Stimulated activated memory B cell treated with anti-CD40 and anti-IgM and Interleukin-4, amounts not matched to agents 10 μg/mL and 1 μg/mL and 100 μg/mL, for 72 hours (primary cell): ENCODE measurements at regions not wholly inside any gene's neighbourhood (a gene's known extent, or its start where the extent isn't known, plus 50 kb on each side); places are given as distances from the start of the nearest gene placed in this dataset.
"Not testable (repeated sequence)": the region's sequence is repeated elsewhere in the genome, so short reads cannot be mapped to it uniquely, and the experiment has no call there.

Experiments
- ATAC-seq: fragments of 150-1000 bp; cut with Tn5 transposase; 2 replicates; pipeline ENCODE4 v1.10.0; 2021
- H3K27ac Mint-ChIP-seq: one replicate; pipeline ENCODE4 v1.8.0; 2022; ENCODE audit warnings: mild to moderate bottlenecking, mixed read lengths
- H3K27me3 Mint-ChIP-seq: one replicate; pipeline ENCODE4 v1.8.0; 2022; ENCODE audit warnings: mixed read lengths
- H3K36me3 Mint-ChIP-seq: one replicate; pipeline ENCODE4 v1.8.0; 2022; ENCODE audit warnings: mixed read lengths
- H3K4me1 Mint-ChIP-seq: one replicate; pipeline ENCODE4 v1.8.0; 2022; ENCODE audit warnings: mixed read lengths
- H3K4me3 Mint-ChIP-seq: one replicate; pipeline ENCODE4 v1.8.0; 2022; ENCODE audit warnings: mild to moderate bottlenecking, moderate library complexity, mixed read lengths
- H3K9me3 Mint-ChIP-seq: one replicate; pipeline ENCODE4 v1.8.0; 2022; ENCODE audit warnings: mixed read lengths

- peaks cover 6% of the 10 kb centered on the region for H3K9me3 Mint-ChIP-seq
- H3K4me1 Mint-ChIP-seq: no peaks in the 10 kb centered on the region
- no peak overlapping the region for H3K4me3 Mint-ChIP-seq
- ATAC-seq: no peak
- no peaks in the 10 kb centered on the region for H3K36me3 Mint-ChIP-seq
- H3K27ac Mint-ChIP-seq: no peak overlapping the region
- H3K27me3 Mint-ChIP-seq: peaks cover 17% of the 10 kb centered on the region
Observed at GRCh38 chr16:87028481-87029320, 288.5 kb downstream of the C16orf95 start.

- no peak for ATAC-seq
- no peak overlapping the region for H3K27ac Mint-ChIP-seq
- H3K9me3 Mint-ChIP-seq: peaks cover 6% of the 10 kb centered on the region
- no peaks in the 10 kb centered on the region for H3K4me1 Mint-ChIP-seq
- no peak overlapping the region for H3K4me3 Mint-ChIP-seq
- no peaks in the 10 kb centered on the region for H3K36me3 Mint-ChIP-seq
- H3K27me3 Mint-ChIP-seq: peaks cover 17% of the 10 kb centered on the region
Observed at GRCh38 chr16:87032554-87032953, 284.6 kb downstream of the C16orf95 start.

GRCh38 chr16:87033021-87033471, 284.1 kb downstream of the C16orf95 start:
- no peaks in the 10 kb centered on the region for H3K36me3 Mint-ChIP-seq
- peaks cover 12% of the 10 kb centered on the region for H3K27me3 Mint-ChIP-seq
- no peak for ATAC-seq
- peaks cover 6% of the 10 kb centered on the region for H3K9me3 Mint-ChIP-seq
- peaks cover under 1% of the 10 kb centered on the region for H3K4me1 Mint-ChIP-seq
- no peak overlapping the region for H3K4me3 Mint-ChIP-seq
- no peak overlapping the region for H3K27ac Mint-ChIP-seq

GRCh38 chr16:87033541-87034300, 283.5 kb downstream of the C16orf95 start:
- no peak for ATAC-seq
- H3K27ac Mint-ChIP-seq: no peak overlapping the region
- H3K9me3 Mint-ChIP-seq: peaks cover 6% of the 10 kb centered on the region
- no peaks in the 10 kb centered on the region for H3K36me3 Mint-ChIP-seq
- no peak overlapping the region for H3K4me3 Mint-ChIP-seq
- H3K27me3 Mint-ChIP-seq: peaks cover 11% of the 10 kb centered on the region
- peaks cover 6% of the 10 kb centered on the region for H3K4me1 Mint-ChIP-seq

GRCh38 chr16:87034317-87034716, 282.9 kb downstream of the C16orf95 start:
- H3K9me3 Mint-ChIP-seq: peaks cover 6% of the 10 kb centered on the region
- ATAC-seq: no peak
- peaks cover 11% of the 10 kb centered on the region for H3K27me3 Mint-ChIP-seq

GRCh38 chr16:87035053-87035452, 282.1 kb downstream of the C16orf95 start:
- no peak for ATAC-seq
- Mint-ChIP-seq H3K36me3 (no peaks in the 10 kb centered on the region), H3K27ac (no peak overlapping the region), H3K9me3 (peaks cover 6% of the 10 kb centered on the region), H3K4me3 (no peak overlapping the region), H3K27me3 (peaks cover 11% of the 10 kb centered on the region), H3K4me1 (peaks cover 6% of the 10 kb centered on the region)

More at GRCh38 chr16:87034317-87034716, 282.9 kb downstream of the C16orf95 start:
- Mint-ChIP-seq H3K4me1 (peaks cover 6% of the 10 kb centered on the region), H3K36me3 (no peaks in the 10 kb centered on the region), H3K4me3 (no peak overlapping the region), H3K27ac (no peak overlapping the region)

- ATAC-seq: no peak
- no peak overlapping the region for H3K27ac Mint-ChIP-seq
- H3K36me3 Mint-ChIP-seq: no peaks in the 10 kb centered on the region
Observed at GRCh38 chr16:87037012-87037411, 280.2 kb downstream of the C16orf95 start.

GRCh38 chr16:87038528-87038927, 278.7 kb downstream of the C16orf95 start:
- H3K4me1 Mint-ChIP-seq: peaks cover 12% of the 10 kb centered on the region
- H3K27me3 Mint-ChIP-seq: peaks cover 20% of the 10 kb centered on the region
- H3K36me3 Mint-ChIP-seq: not testable (repeated sequence)

More at GRCh38 chr16:87037012-87037411, 280.2 kb downstream of the C16orf95 start:
- peaks cover 22% of the 10 kb centered on the region for H3K27me3 Mint-ChIP-seq
- peaks cover 3% of the 10 kb centered on the region for H3K9me3 Mint-ChIP-seq
- no peak overlapping the region for H3K4me3 Mint-ChIP-seq
- peaks cover 12% of the 10 kb centered on the region for H3K4me1 Mint-ChIP-seq

GRCh38 chr16:87040169-87041117, 276.7 kb downstream of the C16orf95 start:
- ATAC-seq: no peak
- H3K4me3 Mint-ChIP-seq: no peak overlapping the region
- no peak overlapping the region for H3K27ac Mint-ChIP-seq
- H3K27me3 Mint-ChIP-seq: peaks cover 29% of the 10 kb centered on the region
- no peaks in the 10 kb centered on the region for H3K36me3 Mint-ChIP-seq
- peaks cover 18% of the 10 kb centered on the region for H3K4me1 Mint-ChIP-seq
- H3K9me3 Mint-ChIP-seq: no peaks in the 10 kb centered on the region

More at GRCh38 chr16:87038528-87038927, 278.7 kb downstream of the C16orf95 start:
- not testable (repeated sequence) for ATAC-seq, H3K4me3 Mint-ChIP-seq, H3K27ac Mint-ChIP-seq, H3K9me3 Mint-ChIP-seq

GRCh38 chr16:87041286-87041685, 275.9 kb downstream of the C16orf95 start:
- peaks cover 29% of the 10 kb centered on the region for H3K27me3 Mint-ChIP-seq
- H3K9me3 Mint-ChIP-seq: no peaks in the 10 kb centered on the region
- peaks cover 18% of the 10 kb centered on the region for H3K4me1 Mint-ChIP-seq
- H3K36me3 Mint-ChIP-seq: no peaks in the 10 kb centered on the region
- ATAC-seq: no peak
- no peak overlapping the region for H3K4me3 Mint-ChIP-seq
- no peak overlapping the region for H3K27ac Mint-ChIP-seq

- Mint-ChIP-seq H3K27ac (no peak overlapping the region), H3K4me3 (no peak overlapping the region), H3K9me3 (no peaks in the 10 kb centered on the region), H3K4me1 (peaks cover 18% of the 10 kb centered on the region), H3K36me3 (no peaks in the 10 kb centered on the region), H3K27me3 (peaks cover 29% of the 10 kb centered on the region)
- ATAC-seq: no peak
Observed at GRCh38 chr16:87042551-87043230, 274.5 kb downstream of the C16orf95 start.

- H3K27me3 Mint-ChIP-seq: peaks cover 29% of the 10 kb centered on the region
- H3K9me3 Mint-ChIP-seq: no peaks in the 10 kb centered on the region
- peaks cover 14% of the 10 kb centered on the region for H3K4me1 Mint-ChIP-seq
- no peak for ATAC-seq
- H3K27ac Mint-ChIP-seq: no peak overlapping the region
- H3K36me3 Mint-ChIP-seq: no peaks in the 10 kb centered on the region
- no peak overlapping the region for H3K4me3 Mint-ChIP-seq
Observed at GRCh38 chr16:87043231-87044031, 273.8 kb downstream of the C16orf95 start.

GRCh38 chr16:87044032-87044382, 273.2 kb downstream of the C16orf95 start:
- Mint-ChIP-seq H3K27me3 (peaks cover 29% of the 10 kb centered on the region), H3K36me3 (no peaks in the 10 kb centered on the region), H3K4me3 (no peak overlapping the region), H3K9me3 (no peaks in the 10 kb centered on the region), H3K27ac (no peak overlapping the region), H3K4me1 (peaks cover 12% of the 10 kb centered on the region)
- ATAC-seq: no peak

GRCh38 chr16:87044829-87045228, 272.4 kb downstream of the C16orf95 start:
- Mint-ChIP-seq H3K4me3 (no peak overlapping the region), H3K4me1 (peaks cover 12% of the 10 kb centered on the region), H3K27ac (no peak overlapping the region), H3K27me3 (peaks cover 29% of the 10 kb centered on the region), H3K36me3 (no peaks in the 10 kb centered on the region), H3K9me3 (peaks cover 3% of the 10 kb centered on the region)
- ATAC-seq: no peak
